ENCODE measurements at regions not wholly inside any gene's neighbourhood (a gene's known extent, or its start where the extent isn't known, plus 50 kb on each side); places are given as distances from the start of the nearest gene placed in this dataset.
A peak's percentile ranks its signal among the peaks of the same experiment; 100 is the strongest.
"Not testable (repeated sequence)": the region's sequence is repeated elsewhere in the genome, so short reads cannot be mapped to it uniquely, and the experiment has no call there.

GRCh38 chr12:31162896-31163560 lies 89.4 kb downstream of the DDX11 start:
- not testable (repeated sequence) for DNase-seq (ENCODE audit: low spot score)

GRCh38 chr12:31174293-31174692 lies 100.6 kb downstream of the DDX11 start:
- DNase-seq (ENCODE audit: low spot score) = not testable (repeated sequence)

GRCh38 chr12:31177514-31177913 lies 103.9 kb downstream of the DDX11 start:
- DNase-seq (ENCODE audit: low spot score) = not testable (repeated sequence)

GRCh38 chr12:31178875-31179274 lies 105.2 kb downstream of the DDX11 start:
- not testable (repeated sequence) for DNase-seq (ENCODE audit: low spot score)

- DNase-seq (ENCODE audit: low spot score) = not testable (repeated sequence)
Observed at GRCh38 chr12:31179627-31180237, 106.1 kb downstream of the DDX11 start.

GRCh38 chr12:31182571-31182970 lies 108.9 kb downstream of the DDX11 start:
- not testable (repeated sequence) for DNase-seq (ENCODE audit: low spot score)

GRCh38 chr12:31183107-31183506 lies 109.4 kb downstream of the DDX11 start:
- not testable (repeated sequence) for DNase-seq (ENCODE audit: low spot score)

GRCh38 chr12:31183899-31184298 lies 110.2 kb downstream of the DDX11 start:
- DNase-seq (ENCODE audit: low spot score) = not testable (repeated sequence)

- not testable (repeated sequence) for DNase-seq (ENCODE audit: low spot score)
Observed at GRCh38 chr12:31184667-31185066, 111.0 kb downstream of the DDX11 start.

GRCh38 chr12:31192689-31193088 lies 119.0 kb downstream of the DDX11 start:
- not testable (repeated sequence) for DNase-seq (ENCODE audit: low spot score)

- DNase-seq (ENCODE audit: low spot score) = peak; percentile 27
Observed at GRCh38 chr12:31195620-31196019, 122.0 kb downstream of the DDX11 start.

- not testable (repeated sequence) for DNase-seq (ENCODE audit: low spot score)
Observed at GRCh38 chr12:31199476-31199875, 125.8 kb downstream of the DDX11 start.

GRCh38 chr12:31201382-31201781 lies 124.6 kb downstream of the SINHCAF start:
- DNase-seq (ENCODE audit: low spot score) = no peak

- DNase-seq (ENCODE audit: low spot score) = no peak
Observed at GRCh38 chr12:31203261-31203660, 122.7 kb downstream of the SINHCAF start.

GRCh38 chr12:31205054-31205453 lies 120.9 kb downstream of the SINHCAF start:
- no peak for DNase-seq (ENCODE audit: low spot score)

GRCh38 chr12:31206038-31206670 lies 119.8 kb downstream of the SINHCAF start:
- peak; percentile 47 for DNase-seq (ENCODE audit: low spot score)

- DNase-seq (ENCODE audit: low spot score) = no peak
Observed at GRCh38 chr12:31207799-31208465, 118.0 kb downstream of the SINHCAF start.

- DNase-seq (ENCODE audit: low spot score) = no peak
Observed at GRCh38 chr12:31210104-31210503, 115.8 kb downstream of the SINHCAF start.

GRCh38 chr12:31210541-31210940 lies 115.4 kb downstream of the SINHCAF start:
- DNase-seq (ENCODE audit: low spot score) = no peak

GRCh38 chr12:31214626-31215517 lies 111.1 kb downstream of the SINHCAF start:
- no peak for DNase-seq (ENCODE audit: low spot score)

- DNase-seq (ENCODE audit: low spot score) = no peak
Observed at GRCh38 chr12:31215518-31216232, 110.3 kb downstream of the SINHCAF start.

Data from LoVo (cell line).